Left ventricle myocardium inferior (tissue), 1 donor: ENCODE measurements at regions not wholly inside any gene's neighbourhood (a gene's known extent, or its start where the extent isn't known, plus 50 kb on each side); places are given as distances from the start of the nearest gene placed in this dataset.

Experiments used
- DNase-seq: peaks from one replicate; pipeline ENCODE4 v3.0.0-alpha.2; 2020
- H3K27ac ChIP-seq: fragments of 200-600 bp; replicated peaks from 2 replicates; pipeline ENCODE4 v1.8.0; 2021
- H3K27me3 ChIP-seq: fragments of 200-600 bp; 2 replicates; pipeline ENCODE4 v1.8.0; 2021; ENCODE audit warnings: low read depth
- H3K36me3 ChIP-seq: fragments of 200-600 bp; 2 replicates; pipeline ENCODE4 v1.8.0; 2021
- H3K4me1 ChIP-seq: fragments of 200-600 bp; 2 replicates; pipeline ENCODE4 v1.8.0; 2021
- H3K4me3 ChIP-seq: fragments of 200-600 bp; 2 replicates; pipeline ENCODE4 v1.8.0; 2021; ENCODE audit warnings: mild to moderate bottlenecking, moderate library complexity
- H3K9me3 ChIP-seq: fragments of 200-600 bp; replicated peaks from 2 replicates; pipeline ENCODE4 v1.8.0; 2021
- intact Hi-C: fragments of 100-400 bp; cut with micrococcal nuclease; formaldehyde crosslinking; loops from one replicate; pipeline ENCODE4 v1.11.0; 2022
- TF ChIP-seq, protein P1 (sequence below): fragments of 200-600 bp; IDR thresholded peaks from 2 replicates; pipeline ENCODE4 v1.8.0; 2021; ENCODE audit warnings: antibody characterized with exemption, mild to moderate bottlenecking, borderline replicate concordance
- donor health status: DM: no; HTN: yes; CAD: no; lungs with severe emphysema.

GRCh38 chr11:25990406-25990805, 341.5 kb upstream of the ANO3 start:
- TF ChIP-seq, protein P1, sequence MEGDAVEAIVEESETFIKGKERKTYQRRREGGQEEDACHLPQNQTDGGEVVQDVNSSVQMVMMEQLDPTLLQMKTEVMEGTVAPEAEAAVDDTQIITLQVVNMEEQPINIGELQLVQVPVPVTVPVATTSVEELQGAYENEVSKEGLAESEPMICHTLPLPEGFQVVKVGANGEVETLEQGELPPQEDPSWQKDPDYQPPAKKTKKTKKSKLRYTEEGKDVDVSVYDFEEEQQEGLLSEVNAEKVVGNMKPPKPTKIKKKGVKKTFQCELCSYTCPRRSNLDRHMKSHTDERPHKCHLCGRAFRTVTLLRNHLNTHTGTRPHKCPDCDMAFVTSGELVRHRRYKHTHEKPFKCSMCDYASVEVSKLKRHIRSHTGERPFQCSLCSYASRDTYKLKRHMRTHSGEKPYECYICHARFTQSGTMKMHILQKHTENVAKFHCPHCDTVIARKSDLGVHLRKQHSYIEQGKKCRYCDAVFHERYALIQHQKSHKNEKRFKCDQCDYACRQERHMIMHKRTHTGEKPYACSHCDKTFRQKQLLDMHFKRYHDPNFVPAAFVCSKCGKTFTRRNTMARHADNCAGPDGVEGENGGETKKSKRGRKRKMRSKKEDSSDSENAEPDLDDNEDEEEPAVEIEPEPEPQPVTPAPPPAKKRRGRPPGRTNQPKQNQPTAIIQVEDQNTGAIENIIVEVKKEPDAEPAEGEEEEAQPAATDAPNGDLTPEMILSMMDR: no peak
- Histone ChIP-seq H3K27ac (no peak overlapping the region), H3K4me1 (no peaks in the 10 kb centered on the region), H3K4me3 (no peak overlapping the region), H3K9me3 (no peaks in the 10 kb centered on the region), H3K27me3 (no peaks in the 10 kb centered on the region), H3K36me3 (no peaks in the 10 kb centered on the region)
- no peak for DNase-seq
- intact Hi-C loops: no loop called here

DNA sequence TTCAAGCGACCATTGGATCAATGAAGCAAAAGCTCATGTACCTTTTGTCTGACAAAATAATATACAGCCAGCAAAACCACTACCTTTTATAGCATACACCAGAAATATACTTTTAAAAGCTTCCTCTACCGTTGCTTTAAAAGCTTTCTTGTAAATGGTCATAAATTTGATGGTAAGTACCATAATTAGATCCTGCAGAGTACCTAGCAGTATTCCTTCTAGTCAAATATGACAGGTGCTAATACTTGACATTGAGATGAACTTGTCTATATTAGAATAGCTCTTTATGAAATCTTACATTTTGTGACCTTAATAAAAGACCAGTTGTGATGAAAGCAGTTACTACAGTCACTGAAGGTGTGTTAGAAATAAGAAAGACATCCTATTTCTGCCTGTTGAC, 340.5 kb upstream of the ANO3 start:
- TF ChIP-seq, protein P1: no peak
- no peaks in the 10 kb centered on the region for H3K4me1 ChIP-seq
- no peaks in the 10 kb centered on the region for H3K27me3 ChIP-seq
- intact Hi-C loops: no loop called here
- H3K36me3 ChIP-seq: no peaks in the 10 kb centered on the region
- no peak overlapping the region for H3K27ac ChIP-seq
- DNase-seq: no peak
- no peak overlapping the region for H3K4me3 ChIP-seq
- H3K9me3 ChIP-seq: no peaks in the 10 kb centered on the region

- Histone ChIP-seq H3K9me3 (no peaks in the 10 kb centered on the region), H3K4me3 (no peak overlapping the region), H3K36me3 (no peaks in the 10 kb centered on the region), H3K27me3 (no peaks in the 10 kb centered on the region), H3K4me1 (no peaks in the 10 kb centered on the region), H3K27ac (no peak overlapping the region)
- intact Hi-C loops: no loop called here
- TF ChIP-seq, protein P1: no peak
- DNase-seq: no peak
Measured at GRCh38 chr11:25992294-25992693, 339.6 kb upstream of the ANO3 start.

DNA sequence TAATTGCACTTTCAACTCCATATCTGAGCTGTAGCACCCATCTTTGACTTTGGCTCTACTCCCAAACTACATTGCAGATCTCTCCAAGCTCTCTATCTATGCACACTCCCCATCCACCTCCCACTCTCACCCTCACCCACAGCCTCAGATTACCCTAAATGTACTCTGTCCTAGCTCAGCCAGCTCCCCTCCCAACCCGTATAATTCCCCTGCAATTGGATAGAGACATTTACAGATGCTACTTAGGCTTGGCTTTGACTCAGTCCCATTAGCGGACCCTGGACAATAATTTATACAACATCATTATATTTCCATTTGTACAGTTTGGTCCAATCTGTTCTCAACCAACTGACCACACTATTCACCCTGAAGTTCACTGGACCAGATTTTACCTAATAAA, 338.9 kb upstream of the ANO3 start:
- Histone ChIP-seq H3K4me1 (no peaks in the 10 kb centered on the region), H3K9me3 (no peaks in the 10 kb centered on the region), H3K4me3 (no peak overlapping the region), H3K27me3 (no peaks in the 10 kb centered on the region), H3K36me3 (no peaks in the 10 kb centered on the region), H3K27ac (no peak overlapping the region)
- intact Hi-C loops: no loop called here
- TF ChIP-seq, protein P1: no peak
- DNase-seq: no peak

DNA sequence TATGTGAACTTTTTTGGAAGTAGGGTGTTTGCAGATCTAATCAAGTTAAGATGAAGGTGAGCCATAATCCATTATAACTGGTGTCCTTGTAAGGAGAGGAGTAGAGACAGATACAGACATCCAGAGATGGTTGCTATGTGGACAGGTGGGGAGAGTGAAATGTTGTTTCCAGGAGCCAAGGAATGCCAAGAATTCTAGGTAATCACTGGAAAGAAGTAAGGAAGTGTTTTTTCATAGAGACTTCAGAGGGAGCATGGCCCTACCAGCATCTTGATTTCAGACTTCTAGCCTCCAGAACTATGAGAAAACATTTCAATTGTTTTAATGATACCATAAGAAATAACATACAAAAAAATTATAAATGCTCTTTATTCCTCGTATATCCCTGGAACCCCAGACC, 320.5 kb upstream of the ANO3 start:
- intact Hi-C loops: no loop called here
- H3K9me3 ChIP-seq: no peaks in the 10 kb centered on the region
- no peaks in the 10 kb centered on the region for H3K27me3 ChIP-seq
- no peaks in the 10 kb centered on the region for H3K4me1 ChIP-seq
- no peak for DNase-seq
- H3K27ac ChIP-seq: no peak overlapping the region
- H3K36me3 ChIP-seq: no peaks in the 10 kb centered on the region
- TF ChIP-seq, protein P1: no peak
- no peak overlapping the region for H3K4me3 ChIP-seq
